Mesendoderm (in vitro differentiated cells): ENCODE measurements at regions not wholly inside any gene's neighbourhood (a gene's known extent, or its start where the extent isn't known, plus 50 kb on each side); places are given as distances from the start of the nearest gene placed in this dataset.

ENCODE experiments used
- DNase-seq: peaks from one replicate; pipeline ENCODE4 v3.0.0; 2013
- H2AK5ac ChIP-seq: 2 replicates; pipeline ENCODE4 v1.6.1; 2013; ENCODE audit warnings: low read length, inconsistent platforms
- H2BK120ac ChIP-seq: 2 replicates; pipeline ENCODE4 v1.6.1; 2013; ENCODE audit warnings: low read depth, mild to moderate bottlenecking, low read length, moderate library complexity, mixed read lengths
- H2BK15ac ChIP-seq: replicated peaks from 2 replicates; pipeline ENCODE4 v1.6.1; 2013; ENCODE audit warnings: low read depth, mild to moderate bottlenecking, moderate library complexity
- H2BK5ac ChIP-seq: 2 replicates; pipeline ENCODE4 v1.6.1; 2013; ENCODE audit warnings: low read length, inconsistent platforms
- H3K18ac ChIP-seq: 2 replicates; pipeline ENCODE4 v1.6.1; 2013; ENCODE audit warnings: mild to moderate bottlenecking, low read length, mixed read lengths
- H3K23ac ChIP-seq: one replicate; pipeline ENCODE4 v1.6.1; 2013; ENCODE audit warnings: low read length
- H3K27ac ChIP-seq: 2 replicates; pipeline ENCODE4 v1.5.1; 2013; ENCODE audit warnings: low read depth, mild to moderate bottlenecking, inconsistent platforms, low read length, moderate library complexity
- H3K27me3 ChIP-seq: 2 replicates; pipeline ENCODE4 v1.6.1; 2013; ENCODE audit warnings: low read length, control low read depth, mild to moderate bottlenecking, inconsistent platforms; ENCODE audit not compliant: insufficient read depth, poor library complexity
- H3K36me3 ChIP-seq: 2 replicates; pipeline ENCODE4 v1.6.1; 2013; ENCODE audit warnings: low read length, inconsistent platforms; ENCODE audit not compliant: control insufficient read depth, insufficient read depth
- H3K4ac ChIP-seq: one replicate; pipeline ENCODE4 v1.6.1; 2013; ENCODE audit warnings: low read depth, mild to moderate bottlenecking, low read length, moderate library complexity
- H3K4me1 ChIP-seq: 2 replicates; pipeline ENCODE4 v1.6.1; 2013; ENCODE audit warnings: low read depth, low read length, inconsistent platforms; ENCODE audit not compliant: control insufficient read depth
- H3K4me2 ChIP-seq: 2 replicates; pipeline ENCODE4 v1.6.1; 2013; ENCODE audit warnings: low read length
- H3K4me3 ChIP-seq: 2 replicates; pipeline ENCODE4 v1.5.1; 2013; ENCODE audit warnings: mild to moderate bottlenecking, low read length
- H3K56ac ChIP-seq: one replicate; pipeline ENCODE4 v1.6.1; 2013; ENCODE audit warnings: low read length
- H3K79me1 ChIP-seq: 2 replicates; pipeline ENCODE4 v1.6.1; 2013; ENCODE audit warnings: low read length, inconsistent platforms
- H3K79me2 ChIP-seq: 2 replicates; pipeline ENCODE4 v1.6.1; 2013; ENCODE audit warnings: mild to moderate bottlenecking, low read length; ENCODE audit not compliant: control insufficient read depth, insufficient read depth
- H3K9ac ChIP-seq: 2 replicates; pipeline ENCODE4 v1.6.1; 2013; ENCODE audit warnings: low read length, inconsistent platforms
- H4K5ac ChIP-seq: one replicate; pipeline ENCODE4 v1.6.1; 2013; ENCODE audit warnings: low read length
- H4K8ac ChIP-seq: one replicate; pipeline ENCODE4 v1.6.1; 2013; ENCODE audit warnings: low read depth, mild to moderate bottlenecking, control low read depth, low read length, moderate library complexity
- WGBS: extraction: QIAGEN DNeasy Blood & Tissue Kit; methylation state at CpG from one replicate; pipeline ENCODE4 v1.1.7; 2013; ENCODE audit warnings: low lambda C conversion rate, missing lambda C conversion rate; ENCODE audit not compliant: insufficient coverage; ENCODE audit errors: extremely low coverage; 5-methylcytosine and 5-hydroxymethylcytosine counted together

DNA sequence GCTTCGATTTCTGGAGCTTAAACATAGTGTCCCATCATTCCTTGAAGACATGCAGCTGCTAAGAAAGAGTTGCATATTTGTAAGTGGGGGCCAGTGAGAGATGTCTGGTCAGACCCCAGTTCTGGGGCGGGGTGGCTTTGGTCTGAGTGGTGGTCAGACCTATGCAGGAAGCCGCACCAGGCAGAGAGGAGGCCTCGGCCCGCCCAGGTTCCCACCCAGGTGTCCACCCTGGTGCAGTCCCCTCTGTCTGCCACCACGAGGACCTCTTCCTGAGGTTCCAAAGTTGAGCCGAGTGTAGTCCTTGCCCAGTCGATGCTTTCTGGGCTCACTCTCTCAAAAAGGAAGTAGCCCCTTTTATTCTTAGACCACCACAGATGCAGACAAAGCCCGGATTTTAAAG is 122.6 kb upstream of the DLG1 start:
- Histone ChIP-seq H2BK120ac (no peak overlapping the region), H3K36me3 (no peaks in the 10 kb centered on the region), H3K4me2 (no peak overlapping the region), H3K79me2 (no peaks in the 10 kb centered on the region), H3K4ac (no peak overlapping the region), H3K18ac (no peak overlapping the region), H3K27me3 (no peaks in the 10 kb centered on the region), H2AK5ac (no peak overlapping the region), H2BK15ac (no peak overlapping the region), H4K5ac (no peak overlapping the region), H3K79me1 (no peaks in the 10 kb centered on the region), H4K8ac (no peak overlapping the region), H3K4me1 (peaks cover 6% of the 10 kb centered on the region), H3K56ac (no peak overlapping the region), H3K27ac (no peak overlapping the region), H3K4me3 (no peak overlapping the region), H2BK5ac (no peak overlapping the region), H3K9ac (no peak overlapping the region), H3K23ac (no peak overlapping the region)
- no CpG with 5 or more reads among the region's 9 CpGs for WGBS
- no peak for DNase-seq

GRCh38 chr3:197420566-197420965 is 122.2 kb upstream of the DLG1 start:
- WGBS, result no CpG with 5 or more reads among the region's 4 CpGs

GRCh38 chr3:197420115-197420514 is 121.7 kb upstream of the DLG1 start:
- peak overlapping the region; percentile 22 for H2BK15ac ChIP-seq
- no peak overlapping the region for H3K4ac ChIP-seq
- no peak overlapping the region for H3K18ac ChIP-seq
- no peak overlapping the region for H2AK5ac ChIP-seq
- no peak overlapping the region for H3K23ac ChIP-seq
- H3K4me3 ChIP-seq, result no peak overlapping the region
- no peaks in the 10 kb centered on the region for H3K79me1 ChIP-seq
- peaks cover 6% of the 10 kb centered on the region for H3K4me1 ChIP-seq
- no CpG with 5 or more reads among the region's 2 CpGs for WGBS
- H3K27me3 ChIP-seq, result no peaks in the 10 kb centered on the region
- H2BK5ac ChIP-seq, result no peak overlapping the region
- H3K9ac ChIP-seq, result no peak overlapping the region
- no peak overlapping the region for H4K5ac ChIP-seq
- H2BK120ac ChIP-seq, result no peak overlapping the region
- H3K27ac ChIP-seq, result no peak overlapping the region
- H3K56ac ChIP-seq, result no peak overlapping the region
- H3K36me3 ChIP-seq, result no peaks in the 10 kb centered on the region
- no peaks in the 10 kb centered on the region for H3K79me2 ChIP-seq
- no peak overlapping the region for H4K8ac ChIP-seq
- no peak for DNase-seq
- H3K4me2 ChIP-seq, result no peak overlapping the region

More at GRCh38 chr3:197420566-197420965, 122.2 kb upstream of the DLG1 start:
- H3K27ac ChIP-seq, result no peak overlapping the region
- no peak overlapping the region for H3K9ac ChIP-seq
- H3K23ac ChIP-seq, result no peak overlapping the region
- no peak overlapping the region for H2BK5ac ChIP-seq
- H4K5ac ChIP-seq, result no peak overlapping the region
- no peak overlapping the region for H2AK5ac ChIP-seq
- no peak overlapping the region for H3K56ac ChIP-seq
- no peak overlapping the region for H4K8ac ChIP-seq
- no peaks in the 10 kb centered on the region for H3K79me2 ChIP-seq
- H3K4me2 ChIP-seq, result no peak overlapping the region
- H3K36me3 ChIP-seq, result no peaks in the 10 kb centered on the region
- no peaks in the 10 kb centered on the region for H3K27me3 ChIP-seq
- H2BK120ac ChIP-seq, result no peak overlapping the region
- H3K4me1 ChIP-seq, result peaks cover 6% of the 10 kb centered on the region
- no peak overlapping the region for H3K18ac ChIP-seq
- no peak overlapping the region for H3K4ac ChIP-seq
- no peak overlapping the region for H2BK15ac ChIP-seq
- no peak for DNase-seq
- no peaks in the 10 kb centered on the region for H3K79me1 ChIP-seq
- H3K4me3 ChIP-seq, result no peak overlapping the region

DNA sequence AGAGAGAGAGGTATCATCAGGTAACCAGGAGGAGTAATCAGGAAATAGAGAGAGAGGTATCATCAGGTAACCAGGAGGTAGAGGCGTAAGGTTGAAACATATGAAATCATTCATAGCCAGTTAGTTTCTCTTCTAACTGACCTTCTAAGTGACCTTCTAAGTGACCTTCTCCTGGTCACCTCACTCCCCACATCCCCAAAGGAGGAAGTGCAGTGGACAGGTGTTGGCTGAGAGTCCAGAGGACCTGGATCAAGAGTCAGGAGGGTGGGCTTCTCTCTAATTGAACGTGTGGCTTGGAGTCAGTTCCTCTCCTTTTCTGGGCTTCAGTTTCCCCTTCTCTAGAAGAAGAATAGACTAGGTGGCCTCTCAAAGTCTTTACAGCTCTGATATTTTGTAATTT is 121.3 kb upstream of the DLG1 start:
- Histone ChIP-seq H3K4me2 (no peak overlapping the region), H3K56ac (no peak overlapping the region), H2BK5ac (no peak overlapping the region), H3K27me3 (no peaks in the 10 kb centered on the region), H3K36me3 (no peaks in the 10 kb centered on the region), H3K4me1 (peaks cover 6% of the 10 kb centered on the region), H3K4ac (no peak overlapping the region), H4K8ac (no peak overlapping the region), H3K4me3 (no peak overlapping the region), H3K9ac (no peak overlapping the region), H2AK5ac (peak overlapping the region; percentile 65), H3K79me1 (no peaks in the 10 kb centered on the region), H3K79me2 (no peaks in the 10 kb centered on the region), H3K18ac (no peak overlapping the region), H4K5ac (no peak overlapping the region), H2BK15ac (peak overlapping the region; percentile 15), H3K23ac (no peak overlapping the region), H3K27ac (no peak overlapping the region), H2BK120ac (no peak overlapping the region)
- WGBS, result no CpG with 5 or more reads among the region's 2 CpGs
- DNase-seq, result no peak

DNA sequence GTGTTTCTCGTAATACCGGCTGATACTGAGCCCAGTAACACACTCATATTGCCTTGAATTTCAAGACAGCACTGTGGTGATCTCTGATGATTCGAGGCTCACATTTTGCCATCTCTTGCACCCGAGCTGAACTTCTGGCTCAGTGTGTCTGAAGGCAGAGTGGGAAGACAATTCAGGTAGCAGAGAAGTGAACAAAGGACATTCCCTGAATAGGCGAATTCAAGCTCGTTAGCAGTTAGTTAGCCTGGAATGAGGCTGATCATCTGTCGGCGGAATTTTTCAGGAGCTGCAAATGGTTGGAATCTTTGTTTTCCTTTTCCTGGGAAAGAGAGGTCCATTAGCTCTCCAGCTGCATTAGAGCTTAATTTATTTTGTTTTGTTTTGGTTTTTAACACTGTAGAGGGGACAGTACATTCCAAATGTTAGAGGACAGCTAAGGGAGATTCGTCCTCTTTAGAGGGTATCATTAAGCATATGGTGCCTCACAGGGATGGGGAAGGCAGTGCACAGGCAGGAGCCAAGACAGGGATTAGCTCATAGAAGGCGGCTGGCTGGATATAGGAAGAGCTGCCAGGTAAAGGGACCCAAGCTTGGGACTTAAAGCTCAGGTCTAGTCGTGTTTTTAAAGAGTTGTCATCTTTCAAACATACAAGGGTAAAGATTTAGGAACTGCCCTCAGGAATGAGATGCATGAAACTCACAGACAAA is 119.7 kb upstream of the DLG1 start:
- Histone ChIP-seq H3K4me3 (no peak overlapping the region), H3K23ac (no peak overlapping the region), H3K27ac (no peak overlapping the region), H3K79me2 (no peaks in the 10 kb centered on the region), H3K56ac (no peak overlapping the region), H3K4me2 (no peak overlapping the region), H4K8ac (no peak overlapping the region), H2AK5ac (no peak overlapping the region), H3K18ac (no peak overlapping the region), H4K5ac (no peak overlapping the region), H3K4me1 (peaks cover 6% of the 10 kb centered on the region), H3K9ac (no peak overlapping the region), H3K79me1 (no peaks in the 10 kb centered on the region), H3K36me3 (no peaks in the 10 kb centered on the region), H2BK120ac (no peak overlapping the region), H2BK15ac (no peak overlapping the region), H3K4ac (no peak overlapping the region), H3K27me3 (no peaks in the 10 kb centered on the region), H2BK5ac (no peak overlapping the region)
- DNase-seq, result peak; percentile 94
- WGBS, result no CpG with 5 or more reads among the region's 11 CpGs

- Histone ChIP-seq H3K18ac (no peak overlapping the region), H3K27me3 (no peaks in the 10 kb centered on the region), H3K9ac (no peak overlapping the region), H2BK120ac (no peak overlapping the region), H3K4ac (no peak overlapping the region), H3K23ac (no peak overlapping the region), H3K27ac (no peak overlapping the region), H3K4me3 (no peak overlapping the region), H3K56ac (peak overlapping the region; percentile 30), H4K8ac (no peak overlapping the region), H2BK5ac (no peak overlapping the region), H3K4me2 (no peak overlapping the region), H3K79me2 (no peaks in the 10 kb centered on the region), H3K4me1 (peaks cover 6% of the 10 kb centered on the region), H3K36me3 (no peaks in the 10 kb centered on the region), H2AK5ac (no peak overlapping the region), H4K5ac (no peak overlapping the region), H2BK15ac (no peak overlapping the region), H3K79me1 (no peaks in the 10 kb centered on the region)
- no peak for DNase-seq
- no CpG with 5 or more reads among the region's 6 CpGs for WGBS
These were observed 119.0 kb upstream of the DLG1 start for GRCh38 chr3:197417441-197417840.
